H1 (cell line): ENCODE measurements at regions not wholly inside any gene's neighbourhood (a gene's known extent, or its start where the extent isn't known, plus 50 kb on each side); places are given as distances from the start of the nearest gene placed in this dataset.

Experiments used
- CTCF ChIA-PET: fragments of 300-600 bp; sonication (Branson Sonifier 250); formaldehyde crosslinking; loops from one replicate; lab custom pipeline; 2021; ENCODE audit not compliant: partially characterized antibody; lab: Charles Lee
- POLR2A ChIA-PET: fragments of 300-600 bp; sonication (Branson Sonifier 250); formaldehyde crosslinking; loops from one replicate; lab custom pipeline; 2021; ENCODE audit warnings: inconsistent platforms; ENCODE audit not compliant: partially characterized antibody; lab: Charles Lee
- DNase-seq, 2 experiments: peaks; one replicate each; pipeline versions ENCODE4 v3.0.0 to v3.0.0-alpha.2; 2010 to 2022; ENCODE audit warnings: low spot score in 2 of 2, low read depth in 1 of 2, mixed read lengths in 1 of 2
- FAIRE-seq: peaks from 2 replicates; lab custom pipeline; 2011; peaks lifted over from hg19 to GRCh38; lab: Jason Lieb, UNC
- H2AFZ ChIP-seq: 2 replicates; pipeline ENCODE4 v1.8.1; 2012; ENCODE audit warnings: low read length, inconsistent platforms
- H2AK5ac ChIP-seq: 2 replicates; pipeline ENCODE4 v1.6.1; 2013; ENCODE audit warnings: low read depth, low read length
- H2BK120ac ChIP-seq: replicated peaks from 2 replicates; pipeline ENCODE3; 2013; ENCODE audit warnings: low read depth, low read length, inconsistent platforms
- H2BK12ac ChIP-seq: 2 replicates; pipeline ENCODE4 v1.6.1; 2013; ENCODE audit warnings: low read depth, low read length
- H2BK15ac ChIP-seq: 2 replicates; pipeline ENCODE4 v1.6.1; 2013; ENCODE audit warnings: low read length
- H2BK20ac ChIP-seq: 2 replicates; pipeline ENCODE4 v1.6.1; 2013; ENCODE audit warnings: low read length
- H2BK5ac ChIP-seq: 2 replicates; pipeline ENCODE4 v1.6.1; 2013; ENCODE audit warnings: low read depth, low read length
- H3K14ac ChIP-seq: 2 replicates; pipeline ENCODE4 v1.6.1; 2013; ENCODE audit warnings: inconsistent platforms; ENCODE audit not compliant: insufficient read length
- H3K18ac ChIP-seq: 2 replicates; pipeline ENCODE4 v1.6.1; 2013; ENCODE audit warnings: low read length; ENCODE audit errors: extremely low read depth
- H3K23ac ChIP-seq: 2 replicates; pipeline ENCODE4 v1.6.1; 2013; ENCODE audit warnings: inconsistent platforms; ENCODE audit not compliant: insufficient read length
- H3K23me2 ChIP-seq: 2 replicates; pipeline ENCODE4 v1.6.1; 2013; ENCODE audit warnings: low read depth, low read length
- H3K27ac ChIP-seq: 2 replicates; pipeline ENCODE4 v1.6.1; 2011; ENCODE audit warnings: low read depth, low read length, inconsistent platforms
- H3K27me3 ChIP-seq, 4 experiments: replicated peaks in 1 of 4; 1 replicate in 1 of 4; 2 replicates in 3 of 4; pipeline versions ENCODE4 v1.6.1 to v1.8.1; 2011 to 2013; ENCODE audit warnings: low read length in 3 of 4, mild to moderate bottlenecking in 3 of 4, inconsistent platforms in 2 of 4, mixed read lengths in 2 of 4, moderate library complexity in 1 of 4; ENCODE audit not compliant: control insufficient read depth in 3 of 4, insufficient read depth in 3 of 4; ENCODE audit errors: extremely low read depth in 1 of 4
- H3K36me3 ChIP-seq, 4 experiments: 2 replicates each; pipeline versions ENCODE4 v1.6.1 to v1.8.1; 2011 to 2013; ENCODE audit warnings: mild to moderate bottlenecking in 4 of 4, low read length in 3 of 4, moderate library complexity in 2 of 4, control low read depth in 1 of 4, inconsistent platforms in 1 of 4; ENCODE audit not compliant: insufficient read depth in 4 of 4, control insufficient read depth in 2 of 4
- H3K4ac ChIP-seq: replicated peaks from 2 replicates; pipeline ENCODE3; 2013; ENCODE audit warnings: low read length, low read depth, mixed read lengths, inconsistent platforms; ENCODE audit not compliant: insufficient read length
- H3K4me1 ChIP-seq, 4 experiments: replicated peaks in 1 of 4; 1 replicate in 1 of 4; 2 replicates in 3 of 4; pipeline versions ENCODE4 v1.6.1 to v1.8.1; 2011 to 2013; ENCODE audit warnings: low read length in 3 of 4, inconsistent platforms in 2 of 4, mixed read lengths in 1 of 4; ENCODE audit not compliant: insufficient read depth in 4 of 4, control insufficient read depth in 3 of 4
- H3K4me2 ChIP-seq, 2 experiments: 2 replicates each; pipeline versions ENCODE4 v1.6.1 to v1.8.1; 2011 to 2013; ENCODE audit warnings: low read depth in 2 of 2, low read length in 2 of 2, control low read depth in 1 of 2, inconsistent platforms in 1 of 2, mild to moderate bottlenecking in 1 of 2; ENCODE audit not compliant: insufficient read depth in 1 of 2
- H3K4me3 ChIP-seq, 4 experiments: fragments of 200-600, 300-600 bp in 1 of 4; sonication (generic), shearing (Covaris generic), sonication (Bioruptor Twin) in 1 of 4; 2 replicates each; pipeline versions ENCODE4 v1.5.1 to v1.8.1; 2011 to 2016; ENCODE audit warnings: low read length in 4 of 4, low read depth in 3 of 4, control low read depth in 2 of 4, inconsistent platforms in 2 of 4, mild to moderate bottlenecking in 2 of 4, mixed read lengths in 1 of 4, moderate library complexity in 1 of 4; ENCODE audit not compliant: insufficient read depth in 2 of 4; ENCODE audit errors: extremely low read depth in 1 of 4
- H3K56ac ChIP-seq: replicated peaks from 2 replicates; pipeline ENCODE3; 2013; ENCODE audit warnings: low read depth, mild to moderate bottlenecking, mixed read lengths, low read length, inconsistent platforms; ENCODE audit not compliant: insufficient read length
- H3K79me1 ChIP-seq: 2 replicates; pipeline ENCODE4 v1.6.1; 2013; ENCODE audit warnings: low read depth, low read length, control low read depth
- H3K79me2 ChIP-seq, 2 experiments: 2 replicates each; pipeline versions ENCODE4 v1.6.1 to v1.8.1; 2012 to 2013; ENCODE audit warnings: low read length in 2 of 2, mild to moderate bottlenecking in 2 of 2, inconsistent platforms in 1 of 2; ENCODE audit not compliant: insufficient read depth in 2 of 2, control insufficient read depth in 1 of 2
- H3K9ac ChIP-seq, 4 experiments: replicated peaks in 1 of 4; 1 replicate in 1 of 4; 2 replicates in 3 of 4; pipeline versions ENCODE4 v1.6.1 to v1.8.1; 2011 to 2013; ENCODE audit warnings: low read depth in 3 of 4, low read length in 3 of 4, control low read depth in 2 of 4, mild to moderate bottlenecking in 2 of 4, moderate library complexity in 2 of 4, inconsistent platforms in 1 of 4; ENCODE audit errors: extremely low read depth in 1 of 4
- H3K9me3 ChIP-seq, 2 experiments: 2 replicates each; pipeline versions ENCODE4 v1.6.1 to v1.8.1; 2012 to 2013; ENCODE audit warnings: mild to moderate bottlenecking in 2 of 2, moderate library complexity in 2 of 2, control low read depth in 1 of 2, inconsistent platforms in 1 of 2, low read depth in 1 of 2, low read length in 1 of 2, mixed read lengths in 1 of 2; ENCODE audit not compliant: insufficient read depth in 2 of 2
- H4K20me1 ChIP-seq, 2 experiments: replicated peaks in 1 of 2; 2 replicates each; pipeline versions ENCODE3 to v1.8.1; 2011 to 2013; ENCODE audit warnings: inconsistent platforms in 2 of 2, low read length in 2 of 2, mild to moderate bottlenecking in 1 of 2; ENCODE audit not compliant: insufficient read depth in 2 of 2, control insufficient read depth in 1 of 2
- H4K5ac ChIP-seq: 2 replicates; pipeline ENCODE4 v1.6.1; 2013; ENCODE audit warnings: low read length, low read depth, mixed read lengths, inconsistent platforms; ENCODE audit not compliant: insufficient read length
- H4K8ac ChIP-seq: 2 replicates; pipeline ENCODE4 v1.8.0; 2013; ENCODE audit warnings: mild to moderate bottlenecking, moderate library complexity, low read length, inconsistent platforms; ENCODE audit not compliant: insufficient read depth; ENCODE audit errors: extremely low read depth
- H4K91ac ChIP-seq: replicated peaks from 2 replicates; pipeline ENCODE3; 2013; ENCODE audit warnings: low read length, mixed read lengths, inconsistent platforms; ENCODE audit not compliant: insufficient read length
- CHD7 ChIP-seq: fragments of 300-600 bp; sonication (generic); IDR thresholded peaks from 2 replicates; pipeline ENCODE4 v1.7.1; 2012; ENCODE audit warnings: low read length, moderate library complexity, mild to moderate bottlenecking, inconsistent platforms; ENCODE audit not compliant: insufficient replicate concordance
- whole genome bisulfite sequencing, 2 experiments: shearing (Covaris generic) in 1 of 2; methylation state at CpG; one replicate each; pipeline versions ENCODE4 v1.1.6 to v1.1.7; 2013 to 2015; ENCODE audit warnings: low lambda C conversion rate in 2 of 2, mixed read lengths in 2 of 2, inconsistent platforms in 1 of 2, low coverage in 1 of 2, missing lambda C conversion rate in 1 of 2; ENCODE audit not compliant: insufficient replicate concordance in 2 of 2, insufficient coverage in 1 of 2, insufficient read length in 1 of 2; ENCODE audit errors: extremely low coverage in 1 of 2, missing lambda C conversion rate in 1 of 2; 5-methylcytosine and 5-hydroxymethylcytosine counted together

GRCh38 chr2:107595749-107596148 lies 230.9 kb upstream of the RGPD4 start:
- no peaks in the 10 kb centered on the region for H3K9me3 ChIP-seq
- no peak overlapping the region for H4K91ac ChIP-seq
- no peak overlapping the region for H2BK12ac ChIP-seq
- no peak overlapping the region for H2BK20ac ChIP-seq
- no peaks in the 10 kb centered on the region for H3K4me1 ChIP-seq
- H3K9ac ChIP-seq: no peak overlapping the region
- no peak overlapping the region for H2BK5ac ChIP-seq
- H4K8ac ChIP-seq: no peak overlapping the region
- H3K27me3 ChIP-seq: no peaks in the 10 kb centered on the region
- POLR2A ChIA-PET: no interaction called here
- H3K23ac ChIP-seq: no peak overlapping the region
- H3K4me2 ChIP-seq: no peak overlapping the region
- H2AFZ ChIP-seq: peak overlapping the region; percentile 90
- FAIRE-seq (no peak), DNase-seq (no peak)
- no peak overlapping the region for H3K27ac ChIP-seq
- H2AK5ac ChIP-seq: no peak overlapping the region
- H4K5ac ChIP-seq: no peak overlapping the region
- 73% methylated on average over 4 of the region's 4 CpGs; no CpG with 5 or more reads in 1 of the 2 experiments for WGBS, 2 experiments
- no peaks in the 10 kb centered on the region for H3K36me3 ChIP-seq
- H3K4me3 ChIP-seq: no peak overlapping the region
- H3K18ac ChIP-seq: no peak overlapping the region
- no peak overlapping the region for H2BK15ac ChIP-seq
- no peaks in the 10 kb centered on the region for H3K79me1 ChIP-seq
- no peak overlapping the region for H2BK120ac ChIP-seq
- no peaks in the 10 kb centered on the region for H3K79me2 ChIP-seq
- H3K56ac ChIP-seq: no peak overlapping the region
- no peak overlapping the region for H3K4ac ChIP-seq
- no peaks in the 10 kb centered on the region for H3K23me2 ChIP-seq
- no peaks in the 10 kb centered on the region for H4K20me1 ChIP-seq
- H3K14ac ChIP-seq: no peak overlapping the region
- CTCF ChIA-PET: no interaction called here
- TF ChIP-seq CHD7: no peak
